ENCODE measurements at regions not wholly inside any gene's neighbourhood (a gene's known extent, or its start where the extent isn't known, plus 50 kb on each side); places are given as distances from the start of the nearest gene placed in this dataset.

- no peak for DNase-seq
These were observed 835.4 kb upstream of the CDH2 start for GRCh38 chr18:29012364-29012763.

GRCh38 chr18:29009250-29009803 is 832.4 kb upstream of the CDH2 start:
- no peak for DNase-seq

- DNase-seq, result no peak
These were observed 831.9 kb upstream of the CDH2 start for GRCh38 chr18:29008809-29009208.

GRCh38 chr18:29007986-29008654 is 831.2 kb upstream of the CDH2 start:
- no peak for DNase-seq

- DNase-seq, result no peak
These were observed 828.0 kb upstream of the CDH2 start for GRCh38 chr18:29004921-29005320.

- no peak for DNase-seq
These were observed 826.3 kb upstream of the CDH2 start for GRCh38 chr18:29003194-29003593.

- DNase-seq, result no peak
These were observed 825.8 kb upstream of the CDH2 start for GRCh38 chr18:29002747-29003146.

GRCh38 chr18:28999726-29000125 is 822.8 kb upstream of the CDH2 start:
- no peak for DNase-seq

GRCh38 chr18:28995319-28995718 is 818.4 kb upstream of the CDH2 start:
- no peak for DNase-seq

GRCh38 chr18:28984731-28985130 is 807.8 kb upstream of the CDH2 start:
- no peak for DNase-seq

- no peak for DNase-seq
These were observed 797.6 kb upstream of the CDH2 start for GRCh38 chr18:28974504-28974903.

- DNase-seq, result no peak
These were observed 796.4 kb upstream of the CDH2 start for GRCh38 chr18:28973324-28973723.

- DNase-seq, result no peak
These were observed 795.5 kb upstream of the CDH2 start for GRCh38 chr18:28972333-28972907.

- DNase-seq, result no peak
These were observed 786.6 kb upstream of the CDH2 start for GRCh38 chr18:28963481-28963880.

- no peak for DNase-seq
These were observed 784.8 kb upstream of the CDH2 start for GRCh38 chr18:28961669-28962228.

- DNase-seq, result no peak
These were observed 783.2 kb upstream of the CDH2 start for GRCh38 chr18:28960146-28960545.

GRCh38 chr18:28952339-28952738 is 775.4 kb upstream of the CDH2 start:
- no peak for DNase-seq

GRCh38 chr18:28947900-28948299 is 771.0 kb upstream of the CDH2 start:
- no peak for DNase-seq

- no peak for DNase-seq
These were observed 769.5 kb upstream of the CDH2 start for GRCh38 chr18:28946471-28946870.

GRCh38 chr18:28922936-28923335 is 746.0 kb upstream of the CDH2 start:
- no peak for DNase-seq

GRCh38 chr18:28916456-28916855 is 739.5 kb upstream of the CDH2 start:
- DNase-seq, result no peak

- DNase-seq, result no peak
These were observed 728.6 kb upstream of the CDH2 start for GRCh38 chr18:28905509-28905908.

- no peak for DNase-seq
These were observed 727.9 kb upstream of the CDH2 start for GRCh38 chr18:28904789-28905364.

- DNase-seq, result no peak
These were observed 726.4 kb upstream of the CDH2 start for GRCh38 chr18:28903306-28903705.

All from CD4-positive, alpha-beta T cell treated with Interleukin-4 for 1 hour (primary cell).